GM12865 (cell line): ENCODE measurements at regions not wholly inside any gene's neighbourhood (a gene's known extent, or its start where the extent isn't known, plus 50 kb on each side); places are given as distances from the start of the nearest gene placed in this dataset.
"Not testable (repeated sequence)": the region's sequence is repeated elsewhere in the genome, so short reads cannot be mapped to it uniquely, and the experiment has no call there.

Experiments used
- DNase-seq: peaks from one replicate; pipeline ENCODE4 v3.0.0; 2010; ENCODE audit warnings: low read depth
- H3K4me3 ChIP-seq: 2 replicates; pipeline ENCODE4 v1.5.1; 2011; ENCODE audit warnings: mild to moderate bottlenecking, low read depth, low read length, control low read depth
- CTCF ChIP-seq: IDR thresholded peaks from 2 replicates; pipeline ENCODE4 v1.5.1; 2011; ENCODE audit warnings: low read length, control low read depth, low read depth, inconsistent platforms; ENCODE audit not compliant: insufficient read depth; ENCODE audit errors: missing control alignments

GRCh38 chr22:47304854-47305253 lies 542.4 kb downstream of the TBC1D22A start:
- no peak for TF ChIP-seq CTCF

GRCh38 chr22:47304191-47304831 lies 541.9 kb downstream of the TBC1D22A start:
- no peak overlapping the region for H3K4me3 ChIP-seq
- no peak for TF ChIP-seq CTCF
- no peak for DNase-seq

More at GRCh38 chr22:47304854-47305253, 542.4 kb downstream of the TBC1D22A start:
- no peak overlapping the region for H3K4me3 ChIP-seq
- DNase-seq = no peak

GRCh38 chr22:47303161-47303890 lies 540.9 kb downstream of the TBC1D22A start:
- no peak for DNase-seq
- no peak for TF ChIP-seq CTCF
- H3K4me3 ChIP-seq = no peak overlapping the region

- not testable (repeated sequence) for H3K4me3 ChIP-seq, DNase-seq
These were observed 540.1 kb downstream of the TBC1D22A start for GRCh38 chr22:47302587-47302986.

GRCh38 chr22:47301820-47302475 lies 539.5 kb downstream of the TBC1D22A start:
- no peak overlapping the region for H3K4me3 ChIP-seq
- no peak for TF ChIP-seq CTCF
- DNase-seq = no peak

GRCh38 chr22:47300698-47301405 lies 538.4 kb downstream of the TBC1D22A start:
- DNase-seq = no peak
- H3K4me3 ChIP-seq = no peak overlapping the region

More at GRCh38 chr22:47300698-47301405, 538.4 kb downstream of the TBC1D22A start:
- no peak for TF ChIP-seq CTCF
